ENCODE measurements at regions not wholly inside any gene's neighbourhood (a gene's known extent, or its start where the extent isn't known, plus 50 kb on each side); places are given as distances from the start of the nearest gene placed in this dataset.
"Not testable (repeated sequence)": the region's sequence is repeated elsewhere in the genome, so short reads cannot be mapped to it uniquely, and the experiment has no call there.

GRCh38 chr2:59171019-59171418, 929.9 kb upstream of the FANCL start:
- no peak for TF ChIP-seq CTCF (IDR thresholded peaks at IDR 0.05; ENCODE audit: control insufficient read depth, extremely low read depth, insufficient read depth)
- H3K4me3 ChIP-seq (ENCODE audit: low read depth, low read length), result no peak overlapping the region
- no peak for DNase-seq (ENCODE audit: low read depth)

GRCh38 chr2:59168766-59169165, 927.6 kb upstream of the FANCL start:
- H3K4me3 ChIP-seq (ENCODE audit: low read depth, low read length), result no peak overlapping the region
- TF ChIP-seq CTCF (IDR thresholded peaks at IDR 0.05; ENCODE audit: control insufficient read depth, extremely low read depth, insufficient read depth), result no peak
- no peak for DNase-seq (ENCODE audit: low read depth)

- no peak for DNase-seq (ENCODE audit: low read depth)
- H3K4me3 ChIP-seq (ENCODE audit: low read depth, low read length), result no peak overlapping the region
- TF ChIP-seq CTCF (IDR thresholded peaks at IDR 0.05; ENCODE audit: control insufficient read depth, extremely low read depth, insufficient read depth), result no peak
Observed at GRCh38 chr2:59167514-59167913, 926.4 kb upstream of the FANCL start.

GRCh38 chr2:59157908-59158307, 916.8 kb upstream of the FANCL start:
- not testable (repeated sequence) for H3K4me3 ChIP-seq (ENCODE audit: low read depth, low read length)

GRCh38 chr2:59151805-59152204, 910.7 kb upstream of the FANCL start:
- no peak for TF ChIP-seq CTCF (IDR thresholded peaks at IDR 0.05; ENCODE audit: control insufficient read depth, extremely low read depth, insufficient read depth)
- no peak for DNase-seq (ENCODE audit: low read depth)
- no peak overlapping the region for H3K4me3 ChIP-seq (ENCODE audit: low read depth, low read length)

More at GRCh38 chr2:59157908-59158307, 916.8 kb upstream of the FANCL start:
- DNase-seq (ENCODE audit: low read depth), result not testable (repeated sequence)

GRCh38 chr2:59150217-59150849, 909.2 kb upstream of the FANCL start:
- no peak for TF ChIP-seq CTCF (IDR thresholded peaks at IDR 0.05; ENCODE audit: control insufficient read depth, extremely low read depth, insufficient read depth)
- no peak for DNase-seq (ENCODE audit: low read depth)
- no peak overlapping the region for H3K4me3 ChIP-seq (ENCODE audit: low read depth, low read length)

GRCh38 chr2:59149271-59149670, 908.1 kb upstream of the FANCL start:
- no peak overlapping the region for H3K4me3 ChIP-seq (ENCODE audit: low read depth, low read length)
- no peak for TF ChIP-seq CTCF (IDR thresholded peaks at IDR 0.05; ENCODE audit: control insufficient read depth, extremely low read depth, insufficient read depth)
- no peak for DNase-seq (ENCODE audit: low read depth)
